Mesodermal cell (in vitro differentiated cells): ENCODE measurements at regions not wholly inside any gene's neighbourhood (a gene's known extent, or its start where the extent isn't known, plus 50 kb on each side); places are given as distances from the start of the nearest gene placed in this dataset.

Experiments used
- H3K27ac ChIP-seq: 2 replicates; pipeline ENCODE4 v1.7.0; 2013; ENCODE audit warnings: mild to moderate bottlenecking, low read depth, low read length, moderate library complexity; ENCODE audit not compliant: severe bottlenecking
- H3K36me3 ChIP-seq: 2 replicates; pipeline ENCODE4 v1.7.1; 2013; ENCODE audit warnings: mild to moderate bottlenecking, low read length, moderate library complexity; ENCODE audit not compliant: control insufficient read depth, insufficient read depth
- H3K4me1 ChIP-seq: one replicate; pipeline ENCODE4 v1.7.1; 2013; ENCODE audit warnings: mild to moderate bottlenecking, low read length; ENCODE audit not compliant: insufficient read depth, control insufficient read depth, poor library complexity, severe bottlenecking
- H3K4me3 ChIP-seq: 2 replicates; pipeline ENCODE4 v1.7.0; 2013; ENCODE audit warnings: low read length, control low read depth, mild to moderate bottlenecking; ENCODE audit not compliant: insufficient read depth, poor library complexity, severe bottlenecking; ENCODE audit errors: extremely low read depth
- H3K9me3 ChIP-seq: 2 replicates; pipeline ENCODE4 v1.7.1; 2013; ENCODE audit warnings: mild to moderate bottlenecking, low read length, moderate library complexity; ENCODE audit not compliant: control insufficient read depth
- WGBS, 2 experiments: methylation state at CpG; one replicate each; pipeline ENCODE4 v1.1.5; 2013; ENCODE audit warnings: missing lambda C conversion rate in 2 of 2; ENCODE audit not compliant: insufficient coverage in 2 of 2; 5-methylcytosine and 5-hydroxymethylcytosine counted together

DNA sequence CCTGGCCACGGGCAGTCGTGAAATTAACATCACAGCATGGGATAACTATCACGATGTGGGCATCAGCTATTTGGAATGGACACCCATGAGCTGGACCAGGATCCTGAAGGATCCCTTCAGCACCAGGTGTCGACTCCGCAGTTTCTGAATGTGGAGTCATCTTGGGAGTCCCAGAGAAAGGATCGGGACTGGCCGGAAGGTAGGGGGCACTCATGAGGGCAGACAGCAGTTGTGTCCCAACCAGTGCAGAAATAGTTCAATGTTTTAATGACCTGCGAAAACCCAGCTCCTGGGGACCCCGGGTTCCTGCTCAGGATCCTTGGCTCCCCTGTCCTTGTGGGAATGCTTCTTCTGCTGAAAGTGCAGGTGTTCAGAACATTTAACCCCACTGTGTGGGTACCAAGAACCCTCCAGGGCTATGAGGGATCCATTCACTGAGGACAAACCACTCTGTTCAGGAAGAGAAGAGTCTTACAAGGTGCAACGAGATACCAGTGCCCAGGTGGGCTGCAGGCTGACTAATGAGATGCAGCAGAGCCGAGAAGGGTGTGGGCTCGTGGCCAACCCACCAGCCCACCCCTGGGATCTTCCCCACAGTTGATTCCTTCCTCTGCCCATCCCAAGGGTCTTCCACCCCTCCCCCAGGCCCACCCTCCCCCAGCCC, 154.8 kb downstream of the SALL1 start:
- Histone ChIP-seq H3K27ac (no peak overlapping the region), H3K4me3 (no peak overlapping the region), H3K4me1 (no peaks in the 10 kb centered on the region), H3K9me3 (no peaks in the 10 kb centered on the region), H3K36me3 (no peaks in the 10 kb centered on the region)
- WGBS, 2 experiments = 86 to 89% methylated on average over 12 of the region's 12 CpGs

DNA sequence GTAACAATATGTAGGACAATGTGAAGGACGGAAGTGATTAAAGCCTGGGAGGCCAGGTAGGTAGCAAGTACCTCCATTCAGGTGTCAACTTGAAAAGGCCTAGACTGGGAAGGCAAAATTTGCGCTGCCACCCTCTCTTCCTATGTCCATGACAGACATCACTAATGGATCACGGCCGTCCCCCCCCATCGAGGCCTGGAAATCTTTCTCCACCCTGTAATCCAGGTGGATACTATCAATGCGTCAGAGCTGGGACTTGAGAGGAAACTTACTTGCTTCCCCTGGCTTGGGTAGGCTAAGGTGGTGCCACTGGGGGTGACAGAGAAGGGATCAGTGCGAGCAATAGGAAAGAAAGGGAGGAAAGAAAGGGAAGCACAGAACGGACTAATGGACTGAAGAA, 156.1 kb downstream of the SALL1 start:
- no peaks in the 10 kb centered on the region for H3K9me3 ChIP-seq
- H3K4me3 ChIP-seq = no peak overlapping the region
- H3K4me1 ChIP-seq = no peaks in the 10 kb centered on the region
- H3K36me3 ChIP-seq = no peaks in the 10 kb centered on the region
- H3K27ac ChIP-seq = no peak overlapping the region
- 87 to 94% methylated on average over 7 to 8 of the region's 8 CpGs for WGBS, 2 experiments

DNA sequence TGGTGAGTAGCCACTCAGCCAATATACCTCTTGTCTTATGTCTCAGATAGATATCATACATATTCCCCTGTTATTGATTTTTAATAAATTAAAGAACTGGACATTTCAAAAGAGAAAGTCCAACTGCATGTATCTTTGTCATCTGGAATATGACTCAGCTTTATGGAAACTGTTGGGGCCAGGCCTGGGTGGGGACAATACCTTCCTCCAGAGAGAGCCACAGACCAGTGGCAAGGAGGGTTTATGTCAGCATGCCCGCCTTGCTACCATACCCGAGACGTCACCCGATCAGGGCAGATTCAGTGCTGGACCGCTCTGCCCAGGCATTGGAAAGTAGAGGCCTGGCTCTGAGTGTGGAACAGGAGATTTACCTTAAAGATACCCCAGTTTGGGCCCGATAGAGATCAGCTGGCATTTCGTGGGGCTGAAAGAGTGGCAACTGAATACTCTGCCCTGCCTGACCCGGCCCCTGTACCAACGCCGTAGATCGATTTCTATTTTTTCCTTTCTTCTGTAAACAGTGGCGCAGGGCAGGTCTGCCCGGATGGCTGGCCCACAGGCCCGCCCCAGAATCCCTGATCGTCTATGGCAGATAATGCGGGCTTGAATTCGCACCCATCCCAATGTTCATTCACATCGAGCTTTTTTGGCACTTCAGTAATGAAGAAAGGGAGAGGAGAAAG, 158.6 kb downstream of the SALL1 start:
- Histone ChIP-seq H3K4me1 (no peaks in the 10 kb centered on the region), H3K4me3 (no peak overlapping the region), H3K27ac (no peak overlapping the region), H3K36me3 (no peaks in the 10 kb centered on the region), H3K9me3 (no peaks in the 10 kb centered on the region)
- WGBS, 2 experiments = 93 to 95% methylated on average over 13 to 16 of the region's 18 CpGs

DNA sequence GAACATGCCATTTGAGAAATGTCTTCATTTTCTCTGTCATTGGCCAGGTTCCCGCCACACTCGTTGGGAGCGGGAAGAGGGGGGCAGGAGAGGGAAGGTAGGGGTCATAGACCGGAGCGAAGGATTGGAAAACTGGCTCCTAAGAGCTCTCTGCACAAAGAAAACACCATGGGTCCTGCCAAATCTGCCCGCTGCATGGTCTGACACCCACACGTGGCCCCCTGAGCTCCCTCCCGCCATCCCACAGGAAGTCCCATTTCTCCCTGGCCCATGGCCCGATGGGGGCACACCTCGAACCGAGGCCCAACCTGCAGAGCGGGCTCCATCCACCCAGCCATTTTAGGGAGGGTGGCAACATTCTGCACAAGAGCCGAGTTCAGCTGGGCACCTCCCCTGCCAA, 159.6 kb downstream of the SALL1 start:
- 87% methylated on average over 9 to 13 of the region's 13 CpGs for WGBS, 2 experiments
- Histone ChIP-seq H3K27ac (no peak overlapping the region), H3K9me3 (no peaks in the 10 kb centered on the region), H3K4me1 (no peaks in the 10 kb centered on the region), H3K36me3 (no peaks in the 10 kb centered on the region), H3K4me3 (no peak overlapping the region)

DNA sequence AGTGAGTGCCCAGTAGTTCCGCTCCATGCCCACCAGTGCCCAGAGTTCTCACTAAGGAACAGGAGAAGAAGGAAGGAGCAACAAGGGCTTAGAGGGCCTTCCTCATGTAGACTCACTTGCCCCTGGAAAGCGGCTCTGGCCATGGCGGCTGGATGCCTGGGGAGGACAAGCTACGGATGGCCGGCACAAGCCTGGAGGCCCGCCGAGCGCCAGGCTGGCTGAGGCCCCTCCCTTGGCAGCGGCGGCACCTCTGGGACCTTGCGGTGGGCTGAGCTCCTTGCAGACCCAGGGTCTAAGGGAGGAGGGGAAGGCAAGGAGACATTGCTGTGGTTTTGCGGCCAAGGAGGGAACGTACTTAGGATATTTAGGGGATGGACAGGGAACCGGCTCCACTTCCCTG, 160.1 kb downstream of the SALL1 start:
- no peak overlapping the region for H3K4me3 ChIP-seq
- no peak overlapping the region for H3K27ac ChIP-seq
- no peaks in the 10 kb centered on the region for H3K36me3 ChIP-seq
- H3K9me3 ChIP-seq = no peaks in the 10 kb centered on the region
- WGBS, 2 experiments = 93 to 99% methylated on average over 6 to 12 of the region's 14 CpGs
- no peaks in the 10 kb centered on the region for H3K4me1 ChIP-seq

DNA sequence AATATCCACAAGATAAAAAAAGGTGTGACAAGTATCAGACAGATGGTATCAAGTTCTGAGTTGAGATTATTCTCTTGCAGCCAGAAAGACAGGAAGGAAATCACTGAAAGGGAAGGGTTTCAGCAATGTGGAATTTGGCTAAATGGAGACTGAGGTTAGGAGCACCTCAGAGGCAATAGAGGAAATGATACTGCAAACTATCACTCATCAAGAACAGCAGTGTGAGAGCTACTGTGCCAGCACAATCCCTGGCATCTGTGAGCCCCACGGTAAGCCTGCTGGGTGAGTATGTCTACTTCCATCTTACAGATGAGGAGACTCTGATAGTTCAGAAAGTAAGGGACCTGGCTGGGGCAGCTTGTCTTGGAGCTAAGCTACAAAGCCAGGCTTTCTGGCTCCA, 162.0 kb downstream of the SALL1 start:
- Histone ChIP-seq H3K36me3 (no peaks in the 10 kb centered on the region), H3K27ac (no peak overlapping the region)

DNA sequence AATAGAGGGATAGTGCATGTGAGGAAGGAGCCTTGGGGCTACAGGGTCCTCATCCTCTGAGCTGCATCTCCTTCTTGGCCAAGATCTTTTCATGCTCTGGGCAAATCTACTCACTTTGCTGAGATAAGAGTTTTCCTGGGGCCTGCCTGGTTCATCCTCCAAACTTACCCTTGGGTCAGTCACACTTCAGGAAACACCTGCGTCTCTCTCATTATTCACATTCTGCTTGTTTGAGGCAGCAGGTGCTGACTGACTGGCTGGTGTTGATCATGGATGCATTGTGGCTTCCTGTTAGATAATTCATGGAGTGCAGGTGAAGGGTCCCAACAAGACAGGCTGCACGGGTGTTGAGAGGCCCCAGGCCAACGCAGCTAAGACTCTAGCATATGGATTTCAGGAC, 162.6 kb downstream of the SALL1 start:
- Histone ChIP-seq H3K36me3 (no peaks in the 10 kb centered on the region), H3K27ac (no peak overlapping the region), H3K4me1 (no peaks in the 10 kb centered on the region), H3K4me3 (no peak overlapping the region), H3K9me3 (no peaks in the 10 kb centered on the region)
- WGBS, 2 experiments = 57% methylated on average over 2 to 3 of the region's 3 CpGs

More for the DNA sequence above, 162.0 kb downstream of the SALL1 start:
- H3K4me3 ChIP-seq = no peak overlapping the region
- H3K9me3 ChIP-seq = no peaks in the 10 kb centered on the region
- no peaks in the 10 kb centered on the region for H3K4me1 ChIP-seq
- no CpG with 5 or more reads among the region's 1 CpG for WGBS, 2 experiments

DNA sequence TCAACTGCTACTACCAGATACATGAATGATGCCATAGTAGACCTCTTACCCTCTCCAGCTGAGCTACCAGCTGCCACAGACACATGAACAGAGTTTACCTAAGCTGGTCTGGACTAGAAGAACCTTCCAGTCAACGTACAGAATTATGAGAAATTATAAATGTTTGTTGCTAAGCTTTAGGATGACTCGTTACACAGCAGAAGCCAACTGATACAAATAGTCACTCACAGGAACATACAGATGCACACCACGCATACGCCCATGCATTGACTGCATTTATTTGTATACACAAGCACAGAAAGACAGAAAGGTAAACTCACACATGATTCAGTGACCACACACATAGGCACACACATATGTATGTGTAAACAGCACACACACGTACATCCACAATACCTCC, 164.6 kb downstream of the SALL1 start:
- WGBS, 2 experiments = 50 to 63% methylated on average over 2 to 3 of the region's 5 CpGs
- no peak overlapping the region for H3K27ac ChIP-seq
- no peak overlapping the region for H3K4me3 ChIP-seq
- H3K4me1 ChIP-seq = no peaks in the 10 kb centered on the region
- no peaks in the 10 kb centered on the region for H3K9me3 ChIP-seq
- H3K36me3 ChIP-seq = no peaks in the 10 kb centered on the region

DNA sequence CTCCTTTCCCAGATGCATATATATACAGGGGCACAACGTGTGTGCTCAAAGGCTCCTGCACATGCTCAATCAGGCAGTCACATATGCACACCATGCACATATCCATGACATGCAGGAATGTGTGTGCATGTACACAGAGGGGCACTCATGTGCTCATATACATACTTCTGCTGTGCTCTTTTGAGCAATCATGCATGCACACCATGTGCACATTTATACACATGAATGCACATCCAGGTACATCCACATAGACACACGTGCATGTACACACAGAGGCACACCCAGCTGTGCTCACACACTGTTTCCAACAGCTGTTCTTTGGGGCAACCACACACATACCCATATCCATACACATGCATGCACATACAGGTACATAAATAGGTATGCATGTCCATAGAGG, 165.3 kb downstream of the SALL1 start:
- Histone ChIP-seq H3K27ac (no peak overlapping the region), H3K36me3 (no peaks in the 10 kb centered on the region), H3K4me1 (no peaks in the 10 kb centered on the region), H3K9me3 (no peaks in the 10 kb centered on the region), H3K4me3 (no peak overlapping the region)
- 83 to 93% methylated on average over 1 to 2 of the region's 2 CpGs for WGBS, 2 experiments

DNA sequence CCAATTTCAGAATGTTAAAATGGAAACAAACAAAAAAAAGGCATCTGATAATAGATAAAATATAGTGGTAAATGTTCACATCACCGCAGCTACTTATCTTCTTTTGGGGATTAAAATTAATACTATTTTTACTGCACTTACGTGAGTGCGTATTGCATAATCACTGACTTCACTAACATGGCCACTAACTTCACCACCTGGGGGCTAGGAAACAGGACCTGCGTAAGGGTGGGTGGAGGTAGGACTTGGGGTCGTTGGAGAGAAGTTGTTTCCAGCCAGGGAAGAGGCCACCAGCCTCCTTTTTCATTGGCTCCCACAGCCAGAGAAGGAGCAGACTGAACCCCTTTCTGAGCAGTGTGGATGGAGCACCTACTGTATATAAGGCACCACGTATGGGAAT, 166.4 kb downstream of the SALL1 start:
- no peaks in the 10 kb centered on the region for H3K9me3 ChIP-seq
- 83 to 90% methylated on average over 1 of the region's 6 CpGs for WGBS, 2 experiments
- no peaks in the 10 kb centered on the region for H3K36me3 ChIP-seq
- H3K27ac ChIP-seq = no peak overlapping the region
- no peak overlapping the region for H3K4me3 ChIP-seq
- H3K4me1 ChIP-seq = no peaks in the 10 kb centered on the region

DNA sequence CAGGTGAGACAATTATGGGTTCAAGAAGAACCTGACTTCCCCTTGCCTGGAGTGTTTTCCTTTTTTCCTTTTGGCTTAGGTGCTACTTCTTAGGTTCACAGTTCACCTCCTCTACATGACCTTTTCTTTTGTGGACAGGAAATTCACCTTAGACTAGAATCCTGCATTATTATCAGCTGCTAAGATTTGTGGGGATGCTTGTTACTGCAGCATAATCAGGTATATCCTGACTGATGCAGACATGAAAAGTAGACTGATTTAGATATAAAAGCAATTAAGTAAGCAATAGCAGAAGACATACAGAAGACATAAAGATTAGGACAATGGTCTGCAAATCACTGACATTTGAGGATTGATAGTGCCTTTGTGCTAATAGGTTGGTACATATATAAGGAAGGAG, 168.3 kb downstream of the SALL1 start:
- Histone ChIP-seq H3K27ac (no peak overlapping the region), H3K36me3 (no peaks in the 10 kb centered on the region), H3K4me1 (no peaks in the 10 kb centered on the region), H3K4me3 (no peak overlapping the region), H3K9me3 (no peaks in the 10 kb centered on the region)
